SK-N-SH (cell line): ENCODE measurements at regions not wholly inside any gene's neighbourhood (a gene's known extent, or its start where the extent isn't known, plus 50 kb on each side); places are given as distances from the start of the nearest gene placed in this dataset.

ENCODE experiments used
- CHD2 ChIP-seq: fragments of 150-350 bp; IDR thresholded peaks from 2 replicates; pipeline ENCODE4 v1.6.1; 2018; ENCODE audit warnings: low read length; ENCODE audit not compliant: partially characterized antibody
- ELF1 ChIP-seq: IDR thresholded peaks from 2 replicates; pipeline ENCODE4 v1.4.0; 2012
- EZH2phosphoT487 ChIP-seq: fragments of 200-600 bp; sonication (generic); IDR thresholded peaks from 2 replicates; pipeline ENCODE4 v1.6.1; 2017; ENCODE audit warnings: low read depth, mixed run types, mild to moderate bottlenecking, antibody characterized with exemption, moderate library complexity, borderline replicate concordance
- FOXM1 ChIP-seq: IDR thresholded peaks from 2 replicates; pipeline ENCODE4 v1.4.0; 2012; ENCODE audit warnings: low read depth, mild to moderate bottlenecking
- GATA2 ChIP-seq: sonication (generic); formaldehyde crosslinking; IDR thresholded peaks from 2 replicates; pipeline ENCODE4 v1.5.0; 2020; ENCODE audit warnings: mild to moderate bottlenecking, missing genetic modification reagents
- MEF2A ChIP-seq: IDR thresholded peaks from 2 replicates; pipeline ENCODE4 v1.4.0; 2012; ENCODE audit warnings: low read depth, borderline replicate concordance
- MXI1 ChIP-seq: IDR thresholded peaks from 2 replicates; pipeline ENCODE4 v1.6.1; 2012; ENCODE audit warnings: mild to moderate bottlenecking, low read depth, low read length, improper control_type of control experiment
- NFIC ChIP-seq: IDR thresholded peaks from 2 replicates; pipeline ENCODE4 v1.4.0; 2012; ENCODE audit warnings: borderline replicate concordance
- RAD21 ChIP-seq: IDR thresholded peaks from 2 replicates; pipeline ENCODE4 v1.6.1; 2012; ENCODE audit warnings: mild to moderate bottlenecking, low read length
- RCOR1 ChIP-seq: fragments of 150-350 bp; IDR thresholded peaks from 2 replicates; pipeline ENCODE4 v1.6.1; 2017; ENCODE audit warnings: antibody characterized with exemption, low read length
- RFX5 ChIP-seq: IDR thresholded peaks from 2 replicates; pipeline ENCODE4 v1.6.1; 2012; ENCODE audit warnings: mild to moderate bottlenecking, improper control_type of control experiment, low read length
- RXRA ChIP-seq: IDR thresholded peaks from 2 replicates; pipeline ENCODE4 v1.4.0; 2012; ENCODE audit warnings: low read depth, mild to moderate bottlenecking, borderline replicate concordance
- SIN3A ChIP-seq: IDR thresholded peaks from 2 replicates; pipeline ENCODE4 v1.6.1; 2012; ENCODE audit warnings: low read depth, mild to moderate bottlenecking, low read length, moderate library complexity, borderline replicate concordance
- TAF1 ChIP-seq: IDR thresholded peaks from 2 replicates; pipeline ENCODE4 v1.6.1; 2012; ENCODE audit warnings: low read depth, mild to moderate bottlenecking, low read length, moderate library complexity, borderline replicate concordance
- YY1 ChIP-seq: IDR thresholded peaks from 2 replicates; pipeline ENCODE4 v1.4.0; 2012; ENCODE audit warnings: low read depth, mild to moderate bottlenecking
- TF ChIP-seq, protein P1 (sequence below): IDR thresholded peaks from 2 replicates; pipeline ENCODE4 v1.6.1; 2012; ENCODE audit warnings: mild to moderate bottlenecking, low read depth, low read length, moderate library complexity
- TF ChIP-seq, protein P2 (sequence below): fragments of 150-350 bp; IDR thresholded peaks from 2 replicates; pipeline ENCODE4 v1.6.1; 2016; ENCODE audit warnings: mild to moderate bottlenecking, low read depth, low read length
- TF ChIP-seq, protein P3 (sequence below): fragments of 150-350 bp; IDR thresholded peaks from 2 replicates; pipeline ENCODE4 v1.6.1; 2017; ENCODE audit warnings: antibody characterized with exemption, low read length, low read depth, borderline replicate concordance

DNA sequence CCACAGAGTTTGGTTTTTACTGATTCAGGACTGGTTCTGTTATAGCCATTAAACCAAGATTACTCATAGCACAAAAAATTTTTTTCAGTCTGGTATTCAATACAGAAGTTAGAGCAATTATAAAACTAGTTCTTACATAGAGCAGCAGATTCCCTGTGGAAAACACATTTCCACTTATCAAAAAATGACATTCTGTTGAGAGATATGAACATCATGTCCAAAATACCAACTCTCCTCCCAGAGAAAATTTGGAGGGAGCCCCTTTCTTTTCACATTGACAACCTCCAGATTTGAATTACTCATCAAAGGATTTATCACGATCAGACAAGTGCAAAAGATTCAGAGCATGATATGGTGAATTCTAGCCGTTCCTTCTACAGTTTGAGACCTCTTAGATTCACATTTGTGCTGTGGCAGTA lies 126.8 kb upstream of the SERPINE2 start (continued):
- TF ChIP-seq TAF1 (no peak), ELF1 (no peak), YY1 (peak; percentile 40; the same call in 1 of the 2 replicates), EZH2phosphoT487 (no peak), RFX5 (no peak), RAD21 (no peak), GATA2 (CRISPR knock-in tag) (no peak), NFIC (peak; percentile 67), RXRA (peak; percentile 65; the same call in 1 of the 2 replicates), CHD2 (no peak), RCOR1 (no peak), SIN3A (no peak), MXI1 (no peak), MEF2A (no peak), FOXM1 (peak; percentile 78; the same call in 1 of the 2 replicates)
- TF ChIP-seq, protein P1, sequence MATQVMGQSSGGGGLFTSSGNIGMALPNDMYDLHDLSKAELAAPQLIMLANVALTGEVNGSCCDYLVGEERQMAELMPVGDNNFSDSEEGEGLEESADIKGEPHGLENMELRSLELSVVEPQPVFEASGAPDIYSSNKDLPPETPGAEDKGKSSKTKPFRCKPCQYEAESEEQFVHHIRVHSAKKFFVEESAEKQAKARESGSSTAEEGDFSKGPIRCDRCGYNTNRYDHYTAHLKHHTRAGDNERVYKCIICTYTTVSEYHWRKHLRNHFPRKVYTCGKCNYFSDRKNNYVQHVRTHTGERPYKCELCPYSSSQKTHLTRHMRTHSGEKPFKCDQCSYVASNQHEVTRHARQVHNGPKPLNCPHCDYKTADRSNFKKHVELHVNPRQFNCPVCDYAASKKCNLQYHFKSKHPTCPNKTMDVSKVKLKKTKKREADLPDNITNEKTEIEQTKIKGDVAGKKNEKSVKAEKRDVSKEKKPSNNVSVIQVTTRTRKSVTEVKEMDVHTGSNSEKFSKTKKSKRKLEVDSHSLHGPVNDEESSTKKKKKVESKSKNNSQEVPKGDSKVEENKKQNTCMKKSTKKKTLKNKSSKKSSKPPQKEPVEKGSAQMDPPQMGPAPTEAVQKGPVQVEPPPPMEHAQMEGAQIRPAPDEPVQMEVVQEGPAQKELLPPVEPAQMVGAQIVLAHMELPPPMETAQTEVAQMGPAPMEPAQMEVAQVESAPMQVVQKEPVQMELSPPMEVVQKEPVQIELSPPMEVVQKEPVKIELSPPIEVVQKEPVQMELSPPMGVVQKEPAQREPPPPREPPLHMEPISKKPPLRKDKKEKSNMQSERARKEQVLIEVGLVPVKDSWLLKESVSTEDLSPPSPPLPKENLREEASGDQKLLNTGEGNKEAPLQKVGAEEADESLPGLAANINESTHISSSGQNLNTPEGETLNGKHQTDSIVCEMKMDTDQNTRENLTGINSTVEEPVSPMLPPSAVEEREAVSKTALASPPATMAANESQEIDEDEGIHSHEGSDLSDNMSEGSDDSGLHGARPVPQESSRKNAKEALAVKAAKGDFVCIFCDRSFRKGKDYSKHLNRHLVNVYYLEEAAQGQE, result no peak
- TF ChIP-seq, protein P2, sequence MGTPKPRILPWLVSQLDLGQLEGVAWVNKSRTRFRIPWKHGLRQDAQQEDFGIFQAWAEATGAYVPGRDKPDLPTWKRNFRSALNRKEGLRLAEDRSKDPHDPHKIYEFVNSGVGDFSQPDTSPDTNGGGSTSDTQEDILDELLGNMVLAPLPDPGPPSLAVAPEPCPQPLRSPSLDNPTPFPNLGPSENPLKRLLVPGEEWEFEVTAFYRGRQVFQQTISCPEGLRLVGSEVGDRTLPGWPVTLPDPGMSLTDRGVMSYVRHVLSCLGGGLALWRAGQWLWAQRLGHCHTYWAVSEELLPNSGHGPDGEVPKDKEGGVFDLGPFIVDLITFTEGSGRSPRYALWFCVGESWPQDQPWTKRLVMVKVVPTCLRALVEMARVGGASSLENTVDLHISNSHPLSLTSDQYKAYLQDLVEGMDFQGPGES, result no peak
- TF ChIP-seq, protein P3, sequence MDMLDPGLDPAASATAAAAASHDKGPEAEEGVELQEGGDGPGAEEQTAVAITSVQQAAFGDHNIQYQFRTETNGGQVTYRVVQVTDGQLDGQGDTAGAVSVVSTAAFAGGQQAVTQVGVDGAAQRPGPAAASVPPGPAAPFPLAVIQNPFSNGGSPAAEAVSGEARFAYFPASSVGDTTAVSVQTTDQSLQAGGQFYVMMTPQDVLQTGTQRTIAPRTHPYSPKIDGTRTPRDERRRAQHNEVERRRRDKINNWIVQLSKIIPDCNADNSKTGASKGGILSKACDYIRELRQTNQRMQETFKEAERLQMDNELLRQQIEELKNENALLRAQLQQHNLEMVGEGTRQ, result no peak
